Colon (tissue), 2 donors: ENCODE measurements at regions not wholly inside any gene's neighbourhood (a gene's known extent, or its start where the extent isn't known, plus 50 kb on each side); places are given as distances from the start of the nearest gene placed in this dataset.
"Not testable (repeated sequence)": the region's sequence is repeated elsewhere in the genome, so short reads cannot be mapped to it uniquely, and the experiment has no call there.

Source experiments
- FAIRE-seq: peaks from 2 replicates; lab custom pipeline; 2012; peaks lifted over from hg19 to GRCh38; lab: Jason Lieb, UNC
- donor health status: control.
- donor health status: control.

DNA sequence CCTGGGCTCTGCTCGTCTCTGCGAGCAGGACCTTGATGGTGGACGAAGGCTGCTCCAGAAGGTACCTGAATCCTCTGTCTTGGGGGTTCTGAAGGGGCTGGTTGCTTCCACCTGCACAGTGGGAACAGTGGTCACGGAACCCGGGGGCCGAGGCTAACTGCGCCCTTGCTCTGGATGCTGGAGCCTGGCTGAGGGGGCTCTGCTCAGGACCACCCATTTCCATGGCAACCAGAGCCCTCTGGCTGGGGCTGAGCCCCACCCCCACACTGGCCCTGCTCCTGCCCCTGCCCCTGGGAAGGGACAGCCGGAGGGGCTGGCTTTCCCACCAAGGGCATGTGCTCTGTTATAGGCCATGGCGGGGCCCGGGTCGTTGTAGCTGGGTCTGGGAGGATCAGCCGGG lies 462.3 kb downstream of the PTPRU start:
- FAIRE-seq: no peak

GRCh38 chr1:29698033-29698432 lies 461.7 kb downstream of the PTPRU start:
- no peak for FAIRE-seq

GRCh38 chr1:29697391-29697780 lies 461.1 kb downstream of the PTPRU start:
- FAIRE-seq: no peak

GRCh38 chr1:29696656-29697390 lies 460.5 kb downstream of the PTPRU start:
- no peak for FAIRE-seq

DNA sequence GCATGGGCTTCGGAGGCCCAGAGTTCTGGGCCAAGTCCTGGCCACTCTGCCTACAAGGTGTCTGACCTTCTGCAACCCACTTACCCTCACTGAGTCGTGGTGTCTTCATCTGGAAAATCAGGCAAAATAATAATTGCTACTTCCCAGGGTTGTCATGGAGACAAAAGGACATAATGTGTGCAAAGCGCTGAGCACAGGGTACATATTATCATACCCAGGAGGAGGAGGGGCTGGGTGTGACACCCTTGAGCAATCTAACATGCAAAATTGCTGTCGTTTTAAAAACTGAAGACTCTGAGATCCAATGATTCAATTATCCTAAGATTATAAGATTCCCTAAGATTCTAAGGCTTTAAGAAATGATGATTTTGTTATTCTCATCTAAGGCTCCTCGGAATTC lies 459.5 kb downstream of the PTPRU start:
- no peak for FAIRE-seq

DNA sequence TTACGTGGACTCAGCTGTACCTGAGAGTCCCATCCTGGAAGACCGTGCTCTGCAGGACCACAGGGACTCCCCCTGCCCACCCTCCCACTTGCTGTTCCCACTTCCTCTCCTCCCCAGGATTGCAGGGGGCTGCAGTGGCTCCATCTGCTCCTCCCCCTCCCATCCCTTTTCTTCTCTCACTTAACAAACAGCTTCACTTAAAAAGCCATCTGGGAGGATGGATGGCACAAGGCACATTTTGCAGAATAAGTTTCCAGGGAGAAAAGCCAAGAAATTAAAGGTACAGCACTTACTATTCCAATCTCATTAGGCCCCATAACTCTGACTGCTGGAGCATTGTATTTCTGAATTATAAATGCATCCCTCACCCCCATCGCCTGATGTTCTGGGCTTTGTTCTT lies 458.7 kb downstream of the PTPRU start:
- no peak for FAIRE-seq

- FAIRE-seq: no peak
Observed at GRCh38 chr1:29691499-29691898, 455.2 kb downstream of the PTPRU start.

- no peak for FAIRE-seq
Observed at GRCh38 chr1:29690156-29690555, 453.8 kb downstream of the PTPRU start.

GRCh38 chr1:29689372-29690030 lies 453.2 kb downstream of the PTPRU start:
- FAIRE-seq: no peak

- FAIRE-seq: no peak
Observed at GRCh38 chr1:29688471-29689365, 452.4 kb downstream of the PTPRU start.

DNA sequence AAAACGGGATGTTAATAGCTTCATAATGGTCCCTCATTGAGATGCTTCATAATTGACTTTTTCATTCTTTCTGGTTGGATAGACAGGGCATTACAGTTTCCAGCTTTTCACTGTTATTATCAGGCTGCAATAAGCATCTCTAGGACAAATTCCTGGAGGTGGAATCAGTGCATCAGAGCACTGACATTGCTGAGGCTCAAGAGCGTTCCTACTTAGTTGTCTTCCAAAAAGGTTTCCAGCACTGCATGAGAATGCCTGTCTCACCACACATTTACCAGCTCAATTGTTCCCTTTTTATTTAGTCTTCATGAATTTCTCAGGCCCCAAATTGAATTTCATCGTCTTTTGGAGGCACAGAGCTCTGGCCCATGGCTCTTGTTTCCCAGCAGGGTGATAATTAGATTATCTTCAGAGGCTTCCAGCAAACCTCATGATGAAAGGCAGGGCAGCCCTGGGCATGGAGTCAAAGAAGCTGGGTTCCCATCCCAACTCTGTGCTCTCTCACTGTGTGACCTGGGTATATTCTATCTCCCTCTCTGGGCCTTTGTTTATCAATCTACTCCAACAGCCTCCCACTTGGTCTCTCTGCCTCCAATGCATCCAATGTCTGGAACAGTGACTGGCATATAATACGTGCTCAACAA lies 451.4 kb downstream of the PTPRU start:
- no peak for FAIRE-seq

DNA sequence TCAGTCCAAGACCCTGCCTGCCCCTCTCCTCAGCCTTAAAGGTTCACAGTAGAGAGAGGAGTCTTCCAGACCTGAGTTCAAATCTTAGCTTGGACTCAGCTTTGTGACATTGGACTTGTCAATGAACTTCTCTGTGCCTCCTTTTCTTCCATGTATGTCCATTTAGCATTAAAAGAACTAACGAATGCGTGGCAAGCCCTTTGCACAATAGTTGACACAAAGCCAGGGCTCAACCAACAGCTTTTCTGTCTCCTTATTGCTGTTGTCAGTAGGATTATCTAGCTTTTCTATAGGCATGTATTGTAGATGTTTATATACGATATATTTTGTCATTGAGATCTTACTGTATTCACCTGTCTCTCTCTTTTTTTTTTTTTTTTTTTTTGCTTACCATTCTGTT lies 450.8 kb downstream of the PTPRU start:
- FAIRE-seq: no peak

- FAIRE-seq: no peak
Observed at GRCh38 chr1:29686012-29686930, 449.9 kb downstream of the PTPRU start.

GRCh38 chr1:29685387-29685786 lies 449.1 kb downstream of the PTPRU start:
- no peak for FAIRE-seq

- FAIRE-seq: no peak
Observed at GRCh38 chr1:29684141-29684540, 447.8 kb downstream of the PTPRU start.

DNA sequence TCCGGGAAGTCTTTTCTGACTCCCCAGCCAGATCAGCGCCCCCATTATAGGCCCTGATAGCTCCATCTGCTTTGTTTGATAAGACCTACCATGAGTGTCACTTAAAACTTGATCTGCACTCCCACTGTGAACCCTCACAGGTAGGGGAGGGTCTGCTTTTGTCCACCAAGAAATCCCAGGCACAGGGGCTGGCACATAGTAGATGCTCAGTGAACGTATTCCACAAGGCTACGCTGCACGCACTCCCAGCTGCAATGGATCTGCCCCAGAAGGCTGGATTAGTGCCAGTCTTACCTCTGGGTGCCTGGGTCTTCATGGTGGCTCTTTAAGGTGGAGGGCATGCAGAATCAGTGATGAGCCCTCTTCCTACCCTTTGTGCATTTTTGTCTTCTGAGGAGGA lies 447.1 kb downstream of the PTPRU start:
- FAIRE-seq: no peak

GRCh38 chr1:29682919-29683295 lies 446.6 kb downstream of the PTPRU start:
- FAIRE-seq: no peak

DNA sequence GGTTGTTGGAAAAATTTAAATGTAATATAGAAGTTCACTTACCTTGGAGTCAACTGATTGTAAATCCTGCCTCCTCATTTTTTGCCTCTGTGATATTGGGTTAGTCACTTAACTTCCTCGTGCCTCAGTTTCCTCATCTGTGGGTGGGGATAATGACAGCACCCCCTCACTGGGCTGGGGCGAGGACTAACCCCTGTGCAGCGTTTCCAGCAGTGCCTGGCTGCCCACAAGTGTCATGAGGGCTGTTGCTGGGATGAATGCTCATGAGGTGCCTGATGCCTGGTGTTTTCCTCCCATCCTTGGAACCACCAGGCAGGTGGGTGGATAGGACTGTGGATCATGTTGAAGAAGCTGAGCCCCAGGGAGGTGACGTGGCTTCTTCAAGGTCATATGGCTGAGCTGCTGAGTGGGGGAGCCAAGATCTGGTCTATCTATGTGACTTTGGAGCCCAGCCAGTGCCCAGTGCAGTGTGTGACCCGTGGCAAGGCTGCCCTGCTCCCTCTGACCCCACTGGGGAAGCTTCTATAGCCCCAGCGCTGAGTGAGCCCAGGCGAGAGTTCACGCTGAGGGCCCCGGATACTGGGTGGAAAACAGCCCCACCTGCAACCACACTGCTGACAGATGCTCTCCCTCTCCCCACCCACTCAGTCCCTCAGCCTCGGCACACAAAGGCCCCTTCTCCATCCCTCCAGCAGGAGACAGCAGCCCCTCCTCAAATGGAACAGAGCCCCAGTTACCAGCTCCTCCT lies 446.0 kb downstream of the PTPRU start:
- no peak for FAIRE-seq

DNA sequence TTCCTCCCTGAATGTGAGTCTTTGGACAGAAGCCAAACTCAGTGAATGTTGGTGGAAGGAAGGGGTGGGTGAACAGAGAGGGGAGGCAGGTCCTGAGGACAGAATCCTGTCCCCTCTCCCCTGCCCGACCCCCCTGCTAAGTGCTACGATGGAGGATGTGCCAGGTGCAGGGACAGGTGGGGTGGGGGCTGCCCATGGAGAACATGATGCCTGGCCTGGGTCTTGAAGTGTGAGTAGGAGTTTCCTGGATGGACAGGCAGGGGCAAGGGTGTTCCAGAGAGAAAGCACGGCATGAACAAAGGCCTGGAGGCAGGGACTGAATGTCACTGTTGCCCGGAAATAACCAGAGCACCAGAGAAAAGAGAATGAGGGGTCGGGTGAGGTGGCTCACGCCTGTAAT lies 445.1 kb downstream of the PTPRU start:
- FAIRE-seq: not testable (repeated sequence)

DNA sequence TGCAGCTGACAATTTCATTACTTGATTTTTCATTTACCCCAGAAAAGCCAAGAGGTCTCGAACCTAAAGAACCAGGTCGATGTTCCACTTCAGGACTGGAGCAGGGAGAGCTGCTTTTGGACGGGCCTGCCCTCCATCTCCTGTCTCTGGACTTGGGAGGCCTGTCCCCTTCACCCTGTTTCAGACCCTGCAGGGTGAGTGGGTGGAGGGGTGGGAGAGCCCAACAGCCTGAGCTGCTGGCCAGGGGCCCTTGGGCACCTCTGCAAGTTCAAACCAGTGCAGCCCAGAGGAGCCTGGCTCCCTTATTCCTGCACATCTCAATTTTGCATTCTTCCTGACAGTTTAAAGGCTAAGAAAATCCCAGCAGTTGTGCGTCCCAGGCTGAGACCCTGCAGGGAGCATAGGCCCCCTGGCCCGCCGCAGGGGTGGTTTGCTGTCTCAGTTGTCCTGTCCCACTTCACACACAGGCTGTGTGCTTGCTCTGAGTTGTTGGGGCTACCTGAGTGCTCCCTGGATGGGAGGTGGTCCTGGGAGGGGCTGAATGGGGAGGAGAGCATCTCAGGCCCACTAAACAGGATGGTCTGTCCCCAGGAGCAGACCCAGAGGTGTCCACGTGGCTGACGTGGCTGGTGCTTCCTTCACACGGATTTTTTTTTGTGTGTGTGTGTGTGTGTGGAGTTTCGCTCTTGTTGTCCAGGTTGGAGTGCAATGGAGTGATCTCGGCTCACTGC lies 443.7 kb downstream of the PTPRU start:
- no peak for FAIRE-seq
